Body of pancreas (tissue), 4 donors: ENCODE measurements at regions not wholly inside any gene's neighbourhood (a gene's known extent, or its start where the extent isn't known, plus 50 kb on each side); places are given as distances from the start of the nearest gene placed in this dataset.
"Not testable (repeated sequence)": the region's sequence is repeated elsewhere in the genome, so short reads cannot be mapped to it uniquely, and the experiment has no call there.

ENCODE experiments used
- ATAC-seq: fragments of 150-250 bp; one replicate; pipeline ENCODE4 v1.9.1; 2016
- DNase-seq, 4 donors: peaks; one replicate each; pipeline ENCODE4 v3.0.0-alpha.2; 2019
- H3K27ac ChIP-seq, 4 donors: fragments of 200-600 bp; sonication (generic); 1 replicate in 3 of 4; 2 replicates in 1 of 4; pipeline versions ENCODE4 v1.5.1 to v1.6.1; 2016 to 2019; ENCODE audit warnings: mild to moderate bottlenecking in 1 of 4, mixed read lengths in 1 of 4, moderate library complexity in 1 of 4
- H3K27me3 ChIP-seq, 2 donors: fragments of 200-600 bp; sonication (generic); one replicate each; pipeline ENCODE4 v1.6.0; 2016; ENCODE audit warnings: mild to moderate bottlenecking in 1 of 2
- H3K36me3 ChIP-seq, 2 donors: fragments of 200-600 bp; sonication (generic); replicated peaks in 1 of 2; 2 replicates each; pipeline ENCODE4 v1.5.1; 2016; ENCODE audit warnings: low read depth in 2 of 2; ENCODE audit not compliant: insufficient read depth in 1 of 2
- H3K4me1 ChIP-seq: fragments of 200-600 bp; sonication (generic); one replicate; pipeline ENCODE4 v1.6.0; 2016
- H3K4me3 ChIP-seq, 2 donors: fragments of 200-600 bp; sonication (generic); 1 replicate in 1 of 2; 2 replicates in 1 of 2; pipeline ENCODE4 v1.5.1; 2016 to 2019
- H3K9me3 ChIP-seq, 3 donors: fragments of 200-600 bp; sonication (generic); 1 replicate in 2 of 3; 2 replicates in 1 of 3; pipeline ENCODE4 v1.5.1; 2016
- CTCF ChIP-seq, 7 experiments: fragments of 450-650 bp in 4 of 7; fragments of 200-600 bp in 3 of 7; sonication (generic) in 3 of 7; IDR thresholded peaks; one replicate each; pipeline ENCODE4 v1.5.1; 2016 to 2019; ENCODE audit warnings: antibody characterized with exemption in 7 of 7
- POLR2A ChIP-seq, 3 donors: fragments of 450-650 bp; IDR thresholded peaks; one replicate each; pipeline ENCODE4 v1.6.1; 2016; ENCODE audit warnings: antibody characterized with exemption in 3 of 3, mild to moderate bottlenecking in 2 of 3
- WGBS, 2 donors: methylation state at CpG; one replicate each; pipeline ENCODE4 v1.1.5; 2017; 5-methylcytosine and 5-hydroxymethylcytosine counted together
- intact Hi-C: fragments of 100-400 bp; cut with DNase I; formaldehyde crosslinking; loops from one replicate; pipeline ENCODE4 v1.15.1; 2023

DNA sequence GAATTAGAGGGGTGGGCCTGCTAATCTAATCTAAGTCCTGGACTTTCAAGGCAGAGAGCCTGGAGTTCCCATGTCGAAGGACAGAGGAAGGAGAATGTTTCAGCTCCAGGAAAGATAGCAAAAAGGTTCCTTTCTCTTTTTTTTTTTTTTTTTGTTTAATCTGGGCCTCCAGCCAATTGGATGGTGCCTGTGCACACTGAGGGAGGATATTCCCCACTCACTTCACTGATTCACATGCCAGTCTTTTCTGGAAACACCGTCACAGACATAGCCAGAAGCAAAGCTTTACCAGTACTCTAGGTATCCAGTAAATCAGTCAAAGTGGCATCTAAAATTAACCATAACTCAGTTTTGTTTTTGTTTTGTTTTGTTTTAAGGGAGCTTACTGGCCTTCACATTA is 721.1 kb downstream of the TENT5A start:
- H3K9me3 ChIP-seq = no peaks in the 10 kb centered on the region
- DNase-seq (no peak), ATAC-seq (no peak)
- no peak for TF ChIP-seq CTCF (IDR thresholded peaks at IDR 0.05)
- no peak for TF ChIP-seq POLR2A (IDR thresholded peaks at IDR 0.05)
- no peak overlapping the region for H3K4me3 ChIP-seq
- H3K4me1 ChIP-seq = no peaks in the 10 kb centered on the region
- intact Hi-C loops = no loop called here
- H3K27ac ChIP-seq = no peak overlapping the region
- no peaks in the 10 kb centered on the region for H3K36me3 ChIP-seq
- no peaks in the 10 kb centered on the region for H3K27me3 ChIP-seq
- 33 to 37% methylated on average over 2 of the region's 2 CpGs for WGBS, 2 donors

DNA sequence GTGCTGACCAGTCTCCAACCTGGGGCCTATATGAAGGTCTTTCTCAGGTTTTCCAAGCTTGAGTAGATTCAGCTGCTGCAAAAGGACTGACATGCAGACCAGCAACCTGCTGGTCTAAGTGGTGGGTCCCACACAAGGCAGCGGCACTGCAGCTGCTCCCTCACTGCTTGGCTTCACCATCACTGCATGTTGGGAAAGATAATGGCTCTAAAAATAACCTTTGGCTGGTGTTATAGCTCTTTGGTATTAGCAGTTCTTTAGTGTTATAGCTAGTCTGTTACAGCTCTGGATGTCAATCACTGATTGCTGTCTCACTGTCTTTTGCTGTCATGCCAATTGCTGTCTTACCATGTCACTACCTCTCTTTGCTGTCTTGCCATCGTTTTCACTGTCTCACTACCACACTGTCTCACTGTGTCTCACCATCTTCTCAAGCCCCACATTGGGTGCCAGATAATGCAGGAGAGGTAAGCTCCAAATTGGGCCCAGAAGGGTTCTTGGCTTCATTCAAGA is 726.4 kb downstream of the TENT5A start:
- Histone ChIP-seq H3K4me3 (no peak overlapping the region), H3K36me3 (no peaks in the 10 kb centered on the region), H3K27ac (no peak overlapping the region), H3K27me3 (no peaks in the 10 kb centered on the region), H3K4me1 (no peaks in the 10 kb centered on the region), H3K9me3 (no peaks in the 10 kb centered on the region)
- ATAC-seq = no peak
- WGBS, 2 donors = 51 to 53% methylated on average over 2 of the region's 2 CpGs
- TF ChIP-seq POLR2A (IDR thresholded peaks at IDR 0.05) = no peak
- no peak for TF ChIP-seq CTCF (IDR thresholded peaks at IDR 0.05)
- intact Hi-C loops = no loop called here
- no peak for DNase-seq

- Histone ChIP-seq H3K4me1 (no peaks in the 10 kb centered on the region), H3K9me3 (no peaks in the 10 kb centered on the region), H3K27ac (no peak overlapping the region), H3K4me3 (no peak overlapping the region), H3K36me3 (no peaks in the 10 kb centered on the region), H3K27me3 (no peaks in the 10 kb centered on the region)
- 26 to 86% methylated on average over 1 of the region's 1 CpG for WGBS, 2 donors
- DNase-seq (no peak), ATAC-seq (no peak)
- TF ChIP-seq POLR2A (IDR thresholded peaks at IDR 0.05) (no peak), CTCF (IDR thresholded peaks at IDR 0.05) (no peak)
- intact Hi-C loops = no loop called here
Measured at GRCh38 chr6:81023709-81024108, 728.8 kb downstream of the TENT5A start.

GRCh38 chr6:81023007-81023582 is 729.4 kb downstream of the TENT5A start:
- H3K36me3 ChIP-seq = no peaks in the 10 kb centered on the region
- H3K9me3 ChIP-seq = no peaks in the 10 kb centered on the region
- H3K4me1 ChIP-seq = no peaks in the 10 kb centered on the region
- intact Hi-C loops = no loop called here
- DNase-seq (no peak), ATAC-seq (no peak)
- H3K27me3 ChIP-seq = no peaks in the 10 kb centered on the region
- 39 to 40% methylated on average over 1 of the region's 1 CpG for WGBS, 2 donors
- no peak overlapping the region for H3K27ac ChIP-seq
- H3K4me3 ChIP-seq = no peak overlapping the region
- no peak for TF ChIP-seq POLR2A (IDR thresholded peaks at IDR 0.05)
- no peak for TF ChIP-seq CTCF (IDR thresholded peaks at IDR 0.05)

GRCh38 chr6:81017586-81017985 is 734.9 kb downstream of the TENT5A start:
- H3K9me3 ChIP-seq, intact Hi-C loops, H3K27ac ChIP-seq, H3K4me3 ChIP-seq, H3K27me3 ChIP-seq, DNase-seq, H3K4me1 ChIP-seq, H3K36me3 ChIP-seq, ATAC-seq: not testable (repeated sequence)
- 52 to 69% methylated on average over 6 of the region's 6 CpGs for WGBS, 2 donors
